Type B pancreatic cell (in vitro differentiated cells): ENCODE measurements at regions not wholly inside any gene's neighbourhood (a gene's known extent, or its start where the extent isn't known, plus 50 kb on each side); places are given as distances from the start of the nearest gene placed in this dataset.

Experiments used
- DNase-seq: peaks from one replicate; pipeline ENCODE4 v3.0.0; 2021; ENCODE audit warnings: mixed read lengths; ENCODE audit not compliant: unreplicated experiment; ENCODE audit errors: extremely low spot score
- H3K27ac Mint-ChIP-seq: 2 replicates; pipeline ENCODE4 v1.8.0; 2021; ENCODE audit warnings: mild to moderate bottlenecking, mixed read lengths
- H3K27me3 Mint-ChIP-seq: 2 replicates; pipeline ENCODE4 v1.8.0; 2021; ENCODE audit warnings: mixed read lengths
- H3K36me3 Mint-ChIP-seq: 2 replicates; pipeline ENCODE4 v1.8.0; 2021; ENCODE audit warnings: mixed read lengths
- H3K4me1 Mint-ChIP-seq: one replicate; pipeline ENCODE4 v1.8.0; 2021; ENCODE audit warnings: mixed read lengths; ENCODE audit not compliant: unreplicated experiment
- H3K4me3 Mint-ChIP-seq: 2 replicates; pipeline ENCODE4 v1.8.0; 2021; ENCODE audit warnings: mild to moderate bottlenecking, mixed read lengths
- H3K9me3 Mint-ChIP-seq: 2 replicates; pipeline ENCODE4 v1.8.0; 2021; ENCODE audit warnings: mixed read lengths
- TF ChIP-seq, protein P1 (sequence below): fragments of 200-600 bp; sonication (generic); conservative IDR thresholded peaks from 2 replicates; pipeline ENCODE4 v1.5.0; 2021; ENCODE audit warnings: antibody characterized with exemption, mild to moderate bottlenecking

DNA sequence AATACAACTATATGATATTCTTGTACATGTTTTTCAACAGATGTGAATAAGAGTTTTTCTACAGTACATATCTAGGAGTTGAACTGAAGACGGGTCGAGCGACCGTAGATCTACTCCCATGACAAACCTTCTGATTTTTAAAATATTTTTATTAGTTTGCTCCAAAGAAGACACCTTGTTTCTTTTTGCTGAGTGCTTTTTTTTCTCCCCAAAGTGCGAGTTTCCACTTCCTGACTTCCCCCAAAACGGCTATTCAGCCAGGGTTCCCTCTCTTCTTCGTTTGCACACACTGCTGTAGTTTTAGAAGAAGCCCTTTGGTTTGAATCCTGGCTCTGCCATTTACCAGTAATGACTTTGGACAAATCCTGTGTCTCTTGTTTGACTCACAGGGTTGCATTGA, 241.7 kb upstream of the MAF start:
- Mint-ChIP-seq H3K4me3 (no peak overlapping the region), H3K36me3 (no peaks in the 10 kb centered on the region), H3K27ac (no peak overlapping the region), H3K4me1 (peaks cover 14% of the 10 kb centered on the region), H3K9me3 (peaks cover 6% of the 10 kb centered on the region), H3K27me3 (no peaks in the 10 kb centered on the region)
- TF ChIP-seq, protein P1, sequence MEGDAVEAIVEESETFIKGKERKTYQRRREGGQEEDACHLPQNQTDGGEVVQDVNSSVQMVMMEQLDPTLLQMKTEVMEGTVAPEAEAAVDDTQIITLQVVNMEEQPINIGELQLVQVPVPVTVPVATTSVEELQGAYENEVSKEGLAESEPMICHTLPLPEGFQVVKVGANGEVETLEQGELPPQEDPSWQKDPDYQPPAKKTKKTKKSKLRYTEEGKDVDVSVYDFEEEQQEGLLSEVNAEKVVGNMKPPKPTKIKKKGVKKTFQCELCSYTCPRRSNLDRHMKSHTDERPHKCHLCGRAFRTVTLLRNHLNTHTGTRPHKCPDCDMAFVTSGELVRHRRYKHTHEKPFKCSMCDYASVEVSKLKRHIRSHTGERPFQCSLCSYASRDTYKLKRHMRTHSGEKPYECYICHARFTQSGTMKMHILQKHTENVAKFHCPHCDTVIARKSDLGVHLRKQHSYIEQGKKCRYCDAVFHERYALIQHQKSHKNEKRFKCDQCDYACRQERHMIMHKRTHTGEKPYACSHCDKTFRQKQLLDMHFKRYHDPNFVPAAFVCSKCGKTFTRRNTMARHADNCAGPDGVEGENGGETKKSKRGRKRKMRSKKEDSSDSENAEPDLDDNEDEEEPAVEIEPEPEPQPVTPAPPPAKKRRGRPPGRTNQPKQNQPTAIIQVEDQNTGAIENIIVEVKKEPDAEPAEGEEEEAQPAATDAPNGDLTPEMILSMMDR, result no peak
- no peak for DNase-seq

DNA sequence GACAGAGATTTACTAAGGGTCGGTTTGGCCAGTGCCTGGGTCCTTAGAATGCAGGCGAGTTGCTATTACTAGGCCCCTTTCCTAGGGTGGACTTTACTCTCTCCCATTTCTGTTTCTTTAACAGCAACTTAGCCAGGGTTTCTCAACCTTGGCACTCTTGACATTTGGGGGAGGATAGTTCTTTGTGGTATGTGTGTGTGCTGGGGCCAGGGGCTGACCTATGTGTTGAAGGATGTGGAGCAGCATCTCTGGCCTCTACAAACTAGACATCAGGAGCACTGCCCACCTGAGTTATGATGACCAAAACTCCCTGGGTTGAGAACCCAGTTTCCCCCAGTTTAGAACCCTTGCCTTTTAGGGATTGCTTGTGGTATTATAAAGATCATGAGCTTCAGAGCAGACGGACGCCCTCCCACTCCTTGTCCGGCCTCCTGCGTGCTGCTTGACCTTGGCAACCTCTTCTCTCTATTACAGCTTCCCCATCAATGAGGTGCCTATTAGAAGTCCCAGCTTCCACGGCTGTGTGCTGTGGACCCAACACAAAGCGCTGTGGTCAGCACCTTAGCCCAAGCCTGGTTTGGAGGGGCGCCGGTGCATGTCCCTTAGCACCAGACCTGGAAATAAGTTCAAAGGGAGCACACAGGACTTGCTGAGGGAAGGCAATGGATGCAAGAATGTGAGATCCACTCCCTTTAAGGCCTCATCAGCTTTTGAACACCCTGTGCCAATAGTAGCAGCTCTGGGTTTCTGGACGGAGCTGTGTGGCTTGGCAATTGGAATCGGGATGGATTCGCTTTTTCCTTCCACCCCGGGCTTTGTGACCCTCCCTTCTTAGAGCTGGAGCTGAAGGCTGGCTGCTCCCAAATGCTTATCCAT, 239.2 kb upstream of the MAF start:
- DNase-seq, result no peak
- H3K4me1 Mint-ChIP-seq, result peaks cover 10% of the 10 kb centered on the region
- peaks cover 6% of the 10 kb centered on the region for H3K9me3 Mint-ChIP-seq
- H3K4me3 Mint-ChIP-seq, result no peak overlapping the region
- H3K36me3 Mint-ChIP-seq, result no peaks in the 10 kb centered on the region
- TF ChIP-seq, protein P1, result no peak
- H3K27ac Mint-ChIP-seq, result no peak overlapping the region
- no peaks in the 10 kb centered on the region for H3K27me3 Mint-ChIP-seq

DNA sequence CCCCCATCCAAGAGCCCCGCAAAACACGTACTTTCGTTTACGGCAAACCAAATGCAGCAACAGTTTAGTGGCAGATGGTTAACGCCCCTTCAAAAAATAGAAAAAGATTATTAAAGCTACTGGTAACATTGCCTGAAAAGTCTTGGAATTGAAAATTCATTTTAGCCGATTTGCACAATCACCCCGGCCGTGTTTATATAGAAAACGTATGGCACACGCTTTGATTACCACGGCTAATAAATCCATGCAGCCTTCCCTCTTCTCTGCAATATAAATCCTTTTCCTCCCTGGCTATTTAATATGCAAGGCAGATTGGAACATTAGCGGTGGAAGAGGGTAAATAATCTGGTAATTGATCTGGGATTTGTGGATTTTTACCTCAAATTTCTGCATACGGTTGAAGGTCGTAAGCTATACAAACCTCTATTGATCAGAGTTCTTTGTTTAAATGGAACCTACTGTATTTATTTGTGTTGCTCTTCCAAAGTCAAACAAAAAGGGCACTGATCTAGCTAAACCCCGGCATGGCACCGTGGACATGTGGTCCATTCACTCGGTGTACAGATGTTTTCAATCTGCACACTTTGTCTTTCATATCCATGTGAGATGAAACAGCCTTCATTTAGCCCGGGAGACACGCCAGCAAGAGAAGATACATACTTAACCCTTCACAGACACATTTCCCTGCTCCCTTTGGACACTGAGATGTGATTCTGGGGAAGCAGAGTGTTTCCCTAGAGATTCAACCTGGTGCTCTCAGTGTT, 238.1 kb upstream of the MAF start:
- H3K4me1 Mint-ChIP-seq, result peaks cover 10% of the 10 kb centered on the region
- TF ChIP-seq, protein P1, result no peak

DNA sequence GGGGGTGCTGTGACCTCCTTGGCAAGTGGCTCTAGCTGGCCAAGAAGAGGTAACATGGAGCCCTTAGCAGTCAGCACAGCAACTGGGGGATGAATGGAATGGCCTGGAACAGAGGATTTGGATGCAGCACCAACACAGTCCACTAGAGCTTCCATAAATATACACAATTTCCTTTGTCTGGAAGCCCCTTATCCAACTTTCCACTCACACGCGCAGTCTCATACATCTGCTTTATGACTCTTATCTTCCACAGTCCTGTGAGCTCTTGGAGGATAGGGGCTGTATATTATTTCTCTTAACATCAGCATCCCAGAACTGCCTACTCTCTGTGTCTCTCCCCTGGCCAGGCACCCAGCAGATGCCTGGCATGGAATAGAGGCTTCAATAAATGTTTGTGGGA, 235.6 kb upstream of the MAF start:
- Mint-ChIP-seq H3K4me1 (peaks cover 10% of the 10 kb centered on the region), H3K27me3 (no peaks in the 10 kb centered on the region), H3K36me3 (no peaks in the 10 kb centered on the region), H3K9me3 (no peaks in the 10 kb centered on the region), H3K4me3 (no peak overlapping the region), H3K27ac (no peak overlapping the region)
- TF ChIP-seq, protein P1, result no peak
- no peak for DNase-seq

More for the DNA sequence above, 238.1 kb upstream of the MAF start:
- Mint-ChIP-seq H3K9me3 (peaks cover 2% of the 10 kb centered on the region), H3K36me3 (no peaks in the 10 kb centered on the region), H3K27me3 (no peaks in the 10 kb centered on the region), H3K4me3 (no peak overlapping the region), H3K27ac (no peak overlapping the region)
- no peak for DNase-seq

DNA sequence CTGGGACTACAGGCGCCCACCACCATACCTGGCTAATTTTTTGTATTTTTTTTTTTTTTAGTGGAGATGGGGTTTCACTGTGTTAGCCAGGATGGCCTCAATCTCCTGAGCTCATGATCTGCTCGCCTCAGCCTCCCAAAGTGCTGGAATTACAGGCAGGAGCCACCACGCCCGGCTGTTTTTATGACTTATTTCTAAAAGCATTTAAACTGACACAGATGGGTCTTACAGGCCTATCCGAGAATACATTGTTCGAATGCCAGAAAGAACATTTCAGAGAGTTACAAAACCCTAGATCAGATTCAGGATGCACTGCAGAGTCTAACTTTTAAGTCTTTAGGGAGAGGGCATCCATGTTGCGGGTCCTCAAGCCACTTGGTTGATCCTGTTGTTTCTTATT, 234.7 kb upstream of the MAF start:
- no peaks in the 10 kb centered on the region for H3K36me3 Mint-ChIP-seq
- H3K27ac Mint-ChIP-seq, result no peak overlapping the region
- no peaks in the 10 kb centered on the region for H3K27me3 Mint-ChIP-seq
- TF ChIP-seq, protein P1, result no peak
- H3K4me3 Mint-ChIP-seq, result no peak overlapping the region
- DNase-seq, result no peak
- H3K4me1 Mint-ChIP-seq, result peaks cover 10% of the 10 kb centered on the region
- H3K9me3 Mint-ChIP-seq, result peaks cover 6% of the 10 kb centered on the region
